ENCODE measurements at regions not wholly inside any gene's neighbourhood (a gene's known extent, or its start where the extent isn't known, plus 50 kb on each side); places are given as distances from the start of the nearest gene placed in this dataset.
A peak's percentile ranks its signal among the peaks of the same experiment; 100 is the strongest.
"Not testable (repeated sequence)": the region's sequence is repeated elsewhere in the genome, so short reads cannot be mapped to it uniquely, and the experiment has no call there.

DNA sequence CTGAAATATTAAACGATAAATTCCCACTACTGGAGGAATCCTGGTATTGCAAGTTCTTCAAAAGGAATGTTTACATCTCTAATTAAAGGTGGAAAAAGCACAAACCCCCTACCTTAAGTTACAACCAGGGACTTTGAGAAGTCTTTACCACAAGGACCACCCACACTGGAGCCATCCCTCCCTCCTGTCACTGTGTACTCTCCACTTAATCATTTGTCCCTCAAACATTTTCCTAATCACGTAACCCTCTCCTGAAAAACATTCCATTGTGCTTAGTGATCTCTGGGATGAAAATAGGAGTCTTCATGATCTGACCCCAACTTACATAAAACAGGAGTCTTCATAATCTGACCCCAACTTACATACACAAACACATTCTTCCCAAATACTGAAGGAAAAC lies 85.7 kb downstream of the SUCLG1 start:
- DNase-seq: no peak

DNA sequence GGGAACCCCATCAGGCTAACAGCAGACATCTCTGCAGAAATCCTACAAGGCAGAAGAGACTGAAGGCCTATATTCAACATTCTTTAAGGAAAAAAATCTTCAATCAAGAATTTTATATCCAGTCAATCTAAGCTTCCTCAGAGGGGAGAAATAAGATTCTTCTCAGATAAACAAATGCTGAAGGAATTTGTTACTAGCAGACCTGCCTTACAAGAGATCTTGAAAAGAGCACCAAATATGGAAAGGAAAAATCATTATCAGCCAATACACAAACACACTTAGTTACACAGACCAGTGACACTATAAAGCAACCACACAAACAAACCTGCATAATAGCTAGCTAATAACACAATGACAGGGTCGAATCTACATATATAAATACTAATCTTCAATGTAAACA lies 96.5 kb downstream of the SUCLG1 start:
- DNase-seq: no peak

DNA sequence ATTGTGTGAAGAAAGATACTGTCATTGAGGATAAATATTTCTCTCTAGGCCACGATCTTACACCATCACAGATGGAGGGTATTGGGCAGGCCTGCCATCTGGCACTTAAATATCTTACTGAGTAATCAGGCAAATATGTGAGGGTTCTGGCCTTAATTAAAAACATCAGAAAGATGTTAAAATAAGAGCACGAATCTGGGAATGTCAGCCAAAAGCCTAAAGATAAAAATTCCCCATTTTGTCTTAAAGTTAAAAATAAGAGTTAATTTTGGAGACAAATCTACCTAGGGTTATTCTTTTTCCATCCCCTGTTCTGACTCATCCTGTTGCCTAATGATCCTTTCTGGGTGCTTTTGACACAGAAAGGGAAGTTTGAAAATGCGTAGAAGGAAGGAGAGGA lies 121.0 kb downstream of the SUCLG1 start:
- DNase-seq: no peak

DNA sequence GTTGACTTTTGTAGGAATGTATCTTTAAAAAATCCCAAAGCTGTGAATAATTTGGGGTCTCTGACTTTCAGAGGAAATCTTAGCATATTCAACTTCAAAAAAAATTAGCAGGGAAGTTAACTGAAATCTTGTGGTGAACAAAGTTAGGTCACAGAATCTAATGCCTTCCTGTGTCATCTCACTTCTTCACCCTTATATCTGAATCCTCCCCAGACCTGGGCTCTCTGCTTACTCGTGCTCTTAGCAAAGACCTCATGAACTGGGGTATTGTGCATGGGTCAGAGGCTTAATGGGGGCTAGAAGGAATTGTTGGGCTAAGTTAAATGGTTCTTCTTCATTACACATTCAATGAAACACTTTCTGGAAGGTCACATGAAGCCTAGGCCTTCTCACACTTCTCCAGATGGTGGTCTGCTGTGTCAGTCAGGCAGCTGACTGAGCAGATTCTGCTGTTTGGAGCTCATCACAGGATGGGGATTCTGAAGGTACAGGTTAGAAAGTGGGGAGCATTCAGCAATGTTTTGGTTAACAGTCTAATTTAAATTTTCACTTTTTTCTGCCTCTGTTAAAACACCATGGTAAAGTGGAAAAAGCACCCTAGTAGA lies 131.3 kb downstream of the SUCLG1 start:
- DNase-seq: no peak

DNA sequence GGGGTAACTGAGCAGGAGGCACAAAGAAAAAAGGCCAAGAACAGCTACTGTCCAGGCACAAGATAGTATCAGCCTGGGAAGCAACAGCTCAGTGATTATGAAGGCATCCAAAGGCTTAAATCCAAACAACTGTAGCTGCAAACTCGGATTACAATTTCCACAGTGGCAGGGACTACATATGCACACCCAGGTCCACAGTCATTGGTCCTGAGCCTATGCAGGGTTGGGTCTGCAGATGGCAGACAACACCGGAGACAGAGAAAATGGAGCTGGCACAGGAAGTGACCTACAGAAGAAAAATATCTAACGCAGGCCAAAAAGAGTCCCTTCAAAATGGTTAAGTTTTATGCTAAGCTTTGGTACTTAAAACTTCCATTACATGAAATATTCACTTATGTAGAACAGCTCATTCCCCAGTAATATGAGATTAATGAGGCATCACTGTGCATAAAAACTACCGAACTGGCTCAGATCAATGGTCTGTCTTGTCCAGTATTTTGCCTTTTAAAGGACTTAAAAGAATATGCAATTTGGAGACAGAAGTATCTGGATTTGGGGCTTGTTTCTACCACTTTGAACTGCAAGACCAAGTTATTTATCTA lies 132.1 kb downstream of the SUCLG1 start:
- DNase-seq: no peak

DNA sequence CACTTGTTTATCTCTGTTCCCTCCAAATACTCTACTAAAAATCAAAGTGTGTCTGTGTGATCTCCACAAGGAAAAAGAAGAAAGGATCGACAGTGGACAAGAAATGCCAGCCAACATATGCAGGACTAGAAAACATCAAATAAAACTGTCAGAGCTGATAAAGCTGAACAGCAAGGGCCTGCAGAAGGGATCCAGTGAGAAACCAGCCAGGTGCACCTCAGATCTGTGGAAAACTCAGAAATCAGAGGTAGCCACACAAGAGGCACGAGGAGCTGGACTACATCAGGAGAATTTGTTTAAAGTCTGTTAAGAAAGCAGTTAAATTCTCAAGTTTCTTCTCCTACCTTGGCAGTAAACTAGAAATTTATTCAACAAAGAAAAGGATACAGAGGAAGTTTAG lies 135.2 kb downstream of the SUCLG1 start:
- DNase-seq: no peak

DNA sequence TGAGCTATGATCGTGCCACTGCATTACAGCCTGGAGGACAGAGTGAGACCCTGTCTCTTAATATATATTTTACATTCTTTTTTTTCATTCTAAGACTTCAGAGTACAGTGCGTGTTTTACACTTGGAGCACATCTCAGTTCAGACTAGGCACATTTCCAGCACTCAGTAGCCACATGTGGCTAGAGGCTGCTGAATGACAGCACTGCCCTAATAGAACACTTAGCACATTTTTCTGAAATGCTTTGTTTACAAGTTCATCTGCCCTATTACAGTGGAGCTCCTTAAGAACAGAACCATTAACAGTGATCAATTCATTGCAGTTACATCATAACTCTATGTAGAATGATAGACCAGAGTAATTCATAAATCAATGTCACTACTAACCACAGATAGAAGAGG lies 138.1 kb downstream of the SUCLG1 start:
- DNase-seq: no peak

DNA sequence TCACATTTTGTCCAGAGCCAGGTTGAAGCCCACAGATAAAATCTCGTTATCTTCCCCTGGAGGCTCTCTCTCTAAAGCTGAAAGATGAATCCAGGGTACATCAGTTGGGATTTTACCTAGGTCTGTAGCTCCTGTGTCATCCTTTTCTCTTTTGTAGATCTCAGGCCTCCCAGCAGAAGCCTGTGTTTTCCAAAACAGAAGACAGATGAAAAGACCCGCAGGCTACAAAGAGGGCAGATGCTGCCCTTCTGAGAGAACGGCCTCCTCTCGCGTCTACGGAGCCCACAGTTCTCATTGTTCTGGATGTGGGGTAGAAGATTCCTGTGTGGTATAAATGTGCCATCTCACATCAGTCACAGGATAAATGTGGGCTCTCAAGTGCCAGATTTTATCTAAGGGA lies 139.5 kb downstream of the SUCLG1 start:
- DNase-seq: no peak

DNA sequence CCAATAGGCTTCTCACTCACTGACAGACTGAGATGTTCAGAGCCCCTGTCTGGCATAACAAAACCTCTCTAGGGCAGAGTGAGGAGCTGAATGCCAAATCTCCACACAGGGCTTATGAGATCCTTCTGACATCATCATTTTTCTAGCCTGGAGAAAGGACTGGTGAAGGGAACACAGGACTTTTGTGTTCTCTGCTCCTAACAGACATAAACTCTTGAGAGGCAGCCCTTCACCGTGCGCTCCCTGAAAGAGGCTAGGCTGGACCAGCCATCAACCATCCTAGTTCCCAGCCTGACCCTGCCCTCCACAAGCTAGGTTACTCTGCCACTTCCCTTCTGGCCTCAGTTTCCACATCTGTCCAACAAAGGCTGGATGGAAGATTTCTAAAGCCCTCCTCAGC lies 141.9 kb downstream of the SUCLG1 start:
- no peak for DNase-seq

DNA sequence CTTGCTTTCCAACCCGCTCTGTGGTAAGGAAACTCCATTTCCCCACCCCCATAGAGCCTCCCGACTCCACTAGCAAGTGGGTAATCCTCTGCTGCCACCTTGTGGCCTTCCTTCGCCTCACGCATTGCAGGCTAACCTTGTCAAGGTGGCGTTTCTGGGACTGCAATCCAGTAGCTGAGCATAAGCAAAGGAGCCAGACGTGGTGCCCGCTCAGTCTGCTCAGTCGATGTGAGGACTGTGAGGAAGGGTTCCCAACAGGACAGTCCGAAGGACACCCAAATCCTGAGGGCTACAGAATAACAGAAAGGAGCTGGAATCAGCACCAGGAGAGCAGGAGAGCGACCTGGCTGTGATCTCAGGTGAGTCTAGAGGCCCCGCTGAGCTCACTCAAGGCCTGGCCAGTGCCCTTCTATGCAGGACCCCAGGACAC lies 144.2 kb downstream of the SUCLG1 start:
- DNase-seq: peak; percentile 77

DNA sequence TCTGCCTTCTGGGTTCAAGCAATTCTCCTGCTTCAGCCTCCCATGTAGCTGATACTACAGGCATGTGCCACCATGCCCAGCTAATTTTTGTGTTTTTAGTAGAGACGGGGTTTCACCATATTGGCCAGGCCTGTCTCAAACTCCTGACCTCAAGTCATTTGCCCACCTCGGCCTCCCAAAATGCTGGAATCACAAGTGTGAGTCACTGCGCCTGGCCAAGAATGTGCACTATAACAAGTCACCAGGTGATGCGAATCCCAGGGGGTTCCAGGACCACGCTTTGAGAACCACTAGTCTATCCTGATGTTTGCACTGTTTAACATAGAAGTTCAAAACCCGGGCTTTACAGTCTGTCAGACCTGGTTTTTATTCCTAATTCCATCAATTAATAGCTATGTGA lies 144.8 kb downstream of the SUCLG1 start:
- DNase-seq: no peak

DNA sequence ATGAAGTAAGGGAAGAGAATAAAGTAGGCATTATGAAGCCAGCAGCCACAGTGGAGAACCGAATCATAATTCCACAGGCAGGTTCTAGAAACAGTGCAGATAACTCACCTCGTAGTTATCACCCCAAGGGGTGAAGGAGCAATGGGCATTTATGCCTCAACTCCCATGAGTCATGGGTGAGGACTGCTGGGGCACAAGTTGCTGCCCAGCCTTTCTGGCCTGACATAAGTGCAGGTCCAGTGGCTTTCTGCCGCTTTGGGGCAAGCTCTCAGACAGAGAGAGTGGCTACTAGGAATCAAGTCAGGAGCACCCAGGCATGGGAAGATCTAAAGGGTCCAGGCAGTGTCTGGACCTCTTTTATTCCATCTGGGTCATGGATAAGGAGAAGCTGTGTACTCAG lies 149.8 kb downstream of the SUCLG1 start:
- no peak for DNase-seq

DNA sequence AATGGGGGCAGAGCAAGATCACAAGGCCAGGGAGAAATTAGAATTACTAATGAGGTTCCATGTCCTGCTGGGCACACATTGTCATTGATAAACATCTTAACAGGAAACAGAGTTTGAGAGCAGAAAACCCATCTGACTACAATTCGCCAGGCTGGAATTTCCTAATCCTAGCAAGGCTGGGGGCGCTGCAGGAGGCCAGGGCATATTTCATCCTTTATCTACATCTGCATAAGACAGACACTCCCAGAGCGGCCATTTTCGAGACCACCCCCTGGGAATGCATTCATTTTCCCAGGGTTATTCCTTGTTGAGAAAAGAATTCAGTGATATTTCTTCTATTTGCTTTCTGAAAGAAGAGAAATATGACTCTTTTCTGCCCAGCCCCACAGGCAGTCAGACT lies 152.7 kb downstream of the SUCLG1 start:
- DNase-seq: no peak

DNA sequence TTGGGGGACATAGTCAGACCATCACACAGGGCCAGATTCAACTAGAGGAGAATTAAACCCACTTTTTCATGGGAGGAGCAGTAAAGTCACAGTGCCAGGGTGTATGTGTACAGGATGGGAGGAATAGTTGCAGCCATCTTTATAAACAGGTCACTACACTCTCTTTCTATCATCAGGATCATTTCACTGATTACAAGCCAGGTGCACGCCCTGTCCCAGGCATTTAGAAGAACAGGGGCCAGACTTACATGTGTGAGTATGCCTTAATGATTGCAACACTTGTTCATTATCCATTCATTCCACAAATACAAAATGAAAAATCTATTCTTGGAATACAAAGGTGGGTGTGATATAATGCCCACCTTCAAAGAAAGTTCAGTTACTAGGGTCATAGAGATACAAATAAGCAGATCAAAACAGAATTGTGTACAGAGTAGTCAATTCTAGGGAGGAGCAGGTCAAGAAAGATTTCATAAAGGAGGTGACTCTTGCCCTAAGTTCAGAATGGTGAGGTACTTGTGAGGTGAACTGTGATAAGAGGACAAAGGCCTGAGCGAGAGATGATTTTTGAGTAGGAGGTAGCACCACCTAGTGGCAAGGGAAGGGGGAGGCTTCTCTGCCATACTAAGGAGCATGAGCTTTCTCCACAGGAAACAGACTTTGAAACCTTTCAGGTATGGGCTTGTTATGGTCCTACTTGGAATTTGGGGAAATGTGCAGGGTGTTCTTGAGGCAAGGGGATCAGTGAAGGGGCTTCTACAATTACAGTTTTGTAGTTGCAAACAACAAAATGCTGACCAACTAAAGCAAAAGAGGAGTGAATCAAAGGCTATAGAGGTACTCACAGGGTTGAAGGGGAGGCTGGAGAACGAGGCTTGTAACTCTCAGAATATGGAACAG lies 156.3 kb downstream of the SUCLG1 start:
- DNase-seq: peak; percentile 18

DNA sequence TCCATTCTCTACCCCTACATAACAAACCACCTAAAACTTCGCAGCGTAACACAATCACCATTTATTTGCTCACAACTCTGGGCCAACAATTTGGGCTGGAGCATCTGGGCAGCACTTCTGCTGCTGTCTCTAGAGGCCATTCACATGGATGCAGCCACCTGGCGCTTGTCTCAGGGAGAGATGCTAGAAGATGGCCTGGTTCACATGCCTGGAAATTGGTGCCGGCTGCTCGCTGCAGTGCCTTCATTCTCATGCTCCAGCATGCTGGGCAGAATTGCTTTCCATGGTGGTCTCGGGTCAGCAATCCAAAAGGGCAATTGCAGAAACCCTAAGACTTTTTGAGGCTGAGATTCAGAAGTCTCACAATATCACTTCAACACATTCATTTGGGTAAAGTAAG lies 157.4 kb downstream of the SUCLG1 start:
- no peak for DNase-seq

DNA sequence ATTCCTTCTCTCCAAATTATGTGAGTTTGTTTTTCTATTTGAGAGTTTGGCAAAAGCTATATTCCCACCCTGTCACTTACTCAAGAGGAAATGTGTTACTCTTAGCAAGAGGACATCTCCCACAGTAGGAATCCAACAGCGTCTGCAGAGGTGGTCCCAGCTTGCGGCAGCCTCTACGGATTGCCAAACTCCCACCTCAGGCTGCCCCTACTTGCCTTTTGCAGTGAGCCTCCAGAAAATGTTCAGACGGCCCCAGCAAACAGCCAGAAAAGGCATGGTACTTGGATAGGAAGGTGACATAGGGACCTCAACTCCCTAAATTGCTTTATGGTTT lies 158.4 kb downstream of the SUCLG1 start:
- DNase-seq: no peak

DNA sequence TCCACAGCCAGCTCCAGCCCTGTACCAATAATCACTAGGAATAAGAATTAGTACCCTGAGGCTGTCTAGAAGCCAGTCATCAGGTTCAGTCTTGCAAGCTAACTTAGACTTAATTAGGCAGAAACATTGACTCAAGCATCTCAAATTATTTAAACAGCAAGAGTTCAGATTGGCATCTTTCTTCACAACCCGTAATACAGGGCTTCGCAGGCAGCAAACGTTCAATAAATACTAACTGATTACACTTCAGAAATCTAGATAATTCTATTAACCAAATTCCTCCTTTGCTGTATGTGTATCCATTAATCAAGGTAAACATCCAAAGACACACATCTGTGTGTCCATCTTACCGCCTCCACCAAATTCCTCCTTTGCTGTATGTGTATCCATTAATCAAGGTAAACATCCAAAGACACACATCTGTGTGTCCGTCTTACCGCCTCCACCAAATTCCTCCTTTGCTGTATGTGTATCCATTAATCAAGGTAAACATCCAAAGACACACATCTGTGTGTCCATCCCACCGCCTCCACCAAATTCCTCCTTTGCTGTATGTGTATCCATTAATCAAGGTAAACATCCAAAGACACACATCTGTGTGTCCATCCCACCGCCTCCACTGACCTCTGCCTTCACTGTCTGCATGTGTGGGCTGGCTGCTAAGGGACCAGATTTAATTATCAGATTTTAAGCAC lies 158.9 kb downstream of the SUCLG1 start:
- not testable (repeated sequence) for DNase-seq

DNA sequence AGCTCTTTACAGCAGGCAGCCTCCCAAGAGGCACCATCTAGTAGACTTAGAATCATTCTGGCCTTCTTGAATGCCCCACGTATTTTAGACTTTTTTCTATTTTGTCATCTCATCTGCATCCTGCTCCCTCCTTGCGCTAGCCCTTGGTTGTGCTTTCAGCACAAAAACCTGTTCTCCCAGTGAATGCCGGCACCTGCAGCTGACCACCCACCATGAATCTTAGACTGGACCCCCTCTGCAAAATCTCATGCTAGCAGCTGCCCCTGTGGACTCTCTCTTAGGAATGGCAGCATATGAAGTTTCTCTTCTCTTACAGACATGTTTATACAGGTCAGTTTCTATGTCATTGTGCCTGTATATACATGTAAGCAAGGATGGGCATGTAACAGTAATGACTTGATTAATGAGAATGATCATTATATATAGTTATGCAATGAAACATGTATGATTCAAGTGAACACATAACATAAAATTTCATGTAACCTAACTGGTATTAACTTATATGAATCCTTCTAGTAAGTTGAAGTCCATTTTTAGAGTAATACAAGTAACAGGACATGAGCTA lies 159.8 kb downstream of the SUCLG1 start:
- DNase-seq: no peak

DNA sequence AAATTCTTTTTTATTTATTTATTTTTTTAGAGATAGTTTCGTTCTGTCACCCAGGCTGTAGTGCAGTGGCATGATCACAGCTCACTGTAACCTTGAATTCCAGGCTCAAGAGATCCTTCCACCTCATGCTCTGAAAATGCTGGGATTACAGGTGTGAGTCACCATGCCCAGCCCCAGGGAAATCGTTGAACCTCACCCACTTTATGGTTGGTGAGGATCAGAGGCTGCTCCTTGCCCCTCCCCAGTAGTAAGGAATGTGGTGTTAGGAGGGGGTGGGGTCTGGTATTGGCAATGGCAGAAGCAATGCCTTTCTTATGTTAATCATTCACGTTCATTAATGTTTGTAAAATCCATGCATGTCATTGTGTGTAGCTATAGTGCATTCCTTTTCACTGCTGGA lies 161.9 kb downstream of the SUCLG1 start:
- DNase-seq: no peak

DNA sequence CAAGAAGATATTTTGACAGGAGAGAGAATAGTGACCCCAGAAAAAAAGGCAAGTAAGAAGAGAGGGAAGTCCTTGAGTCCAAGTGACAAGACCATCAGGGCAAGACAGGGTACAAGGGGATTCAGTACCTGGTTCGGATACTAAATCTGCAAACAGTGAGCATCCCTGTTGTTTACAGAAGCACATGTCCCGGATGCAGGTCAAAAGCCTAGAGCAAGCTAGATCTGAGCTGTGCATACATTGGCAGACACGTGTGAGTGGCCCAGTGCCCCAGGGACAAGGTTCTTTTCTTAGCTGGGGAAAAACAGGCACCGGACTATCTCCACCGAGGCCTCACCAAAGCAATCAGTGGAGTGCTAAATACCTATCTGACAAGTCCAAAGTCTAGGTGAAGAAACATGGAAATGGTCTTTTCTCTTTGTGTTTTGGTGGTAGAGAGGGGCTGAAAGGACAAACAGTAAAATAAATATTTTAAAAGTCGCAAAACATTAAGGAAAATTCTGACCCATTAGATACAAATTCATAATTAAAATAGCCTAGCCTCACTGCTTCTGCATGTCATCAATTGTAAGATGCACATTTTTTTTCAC lies 165.2 kb downstream of the SUCLG1 start:
- DNase-seq: no peak

DNA sequence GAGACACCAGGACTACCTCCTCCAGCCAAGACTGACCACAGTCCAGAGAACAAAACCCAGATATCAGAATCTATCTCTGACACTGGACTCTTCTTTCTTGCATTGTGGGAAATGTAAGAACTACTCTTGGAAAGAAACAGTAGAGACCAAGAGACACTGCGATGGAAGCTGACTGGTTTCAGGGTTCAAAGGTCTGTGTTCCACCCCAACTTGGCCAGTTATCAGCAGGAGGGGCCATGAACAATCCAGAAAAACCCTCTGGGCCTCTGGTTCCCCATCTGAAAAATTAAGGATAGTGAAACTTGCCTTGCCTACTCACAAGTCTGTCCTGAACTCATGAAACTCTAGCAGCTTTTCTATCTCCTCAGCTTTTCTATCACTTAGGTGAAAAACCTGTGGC lies 166.5 kb downstream of the SUCLG1 start:
- no peak for DNase-seq

DNA sequence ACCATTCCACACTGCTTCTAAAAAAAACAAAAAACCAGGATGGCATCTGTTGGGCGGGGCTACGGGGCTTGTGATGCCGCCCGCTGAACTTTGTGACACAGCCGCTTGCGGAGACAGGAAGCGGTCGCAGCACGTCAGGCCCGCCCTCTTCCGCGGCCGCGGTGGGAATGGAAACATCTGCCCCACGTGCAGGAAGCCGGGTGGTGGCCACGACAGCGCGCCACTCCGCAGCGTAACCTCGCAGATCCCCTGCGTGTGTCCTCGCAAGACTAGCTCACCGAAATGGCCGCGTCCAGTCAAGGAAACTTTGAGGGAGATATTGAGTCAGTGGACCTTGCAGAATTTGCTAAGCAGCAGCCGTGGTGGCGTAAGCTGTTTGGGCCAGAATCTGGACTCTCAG lies 168.5 kb downstream of the SUCLG1 start:
- peak; percentile 3 for DNase-seq

DNA sequence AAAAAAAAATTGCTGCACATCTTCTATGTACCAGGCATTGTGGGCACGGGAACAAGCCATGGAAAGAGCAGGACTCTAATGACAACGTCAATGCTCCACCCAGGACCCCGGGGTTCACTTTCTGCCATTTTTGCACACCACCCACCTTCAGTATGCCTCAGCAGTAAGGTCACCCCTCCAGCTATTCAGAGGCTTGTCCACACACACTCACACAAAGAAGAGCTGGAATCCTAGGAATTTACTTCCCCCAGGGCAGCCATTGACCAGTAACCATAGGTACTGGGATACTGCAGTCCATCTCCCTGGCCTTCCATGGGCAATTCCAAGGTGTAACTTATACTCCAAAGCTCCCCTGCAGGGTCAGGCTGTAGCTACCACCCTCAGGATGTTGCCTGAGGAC lies 170.8 kb downstream of the SUCLG1 start:
- no peak for DNase-seq
